Mesenchymal stem cell (in vitro differentiated cells and primary cell): ENCODE measurements at regions not wholly inside any gene's neighbourhood (a gene's known extent, or its start where the extent isn't known, plus 50 kb on each side); places are given as distances from the start of the nearest gene placed in this dataset.

Experiments
- DNase-seq: peaks from one replicate; pipeline ENCODE4 v3.0.0-alpha.2; 2013
- H2AFZ ChIP-seq: one replicate; pipeline ENCODE4 v1.6.1; 2013; ENCODE audit warnings: low read depth, mild to moderate bottlenecking, control low read depth, inconsistent platforms, low read length, moderate library complexity
- H2AK5ac ChIP-seq: 2 replicates; pipeline ENCODE4 v1.6.1; 2013; ENCODE audit warnings: low read length, moderate library complexity, mild to moderate bottlenecking, inconsistent platforms; ENCODE audit not compliant: severe bottlenecking
- H2BK120ac ChIP-seq: one replicate; pipeline ENCODE4 v1.6.1; 2013; ENCODE audit warnings: low read depth, mild to moderate bottlenecking, inconsistent platforms, low read length, moderate library complexity
- H2BK12ac ChIP-seq, 2 experiments: one replicate each; pipeline ENCODE4 v1.6.1; 2013; ENCODE audit warnings: inconsistent platforms in 2 of 2, low read length in 2 of 2, mild to moderate bottlenecking in 2 of 2, moderate library complexity in 2 of 2, control low read depth in 1 of 2
- H2BK15ac ChIP-seq: one replicate; pipeline ENCODE4 v1.6.1; 2013; ENCODE audit warnings: mild to moderate bottlenecking, low read depth, inconsistent platforms; ENCODE audit not compliant: poor library complexity, severe bottlenecking
- H2BK5ac ChIP-seq: 2 replicates; pipeline ENCODE4 v1.6.1; 2013; ENCODE audit warnings: low read depth, mild to moderate bottlenecking, low read length, control low read depth, inconsistent platforms; ENCODE audit not compliant: poor library complexity, severe bottlenecking
- H3K14ac ChIP-seq, 2 experiments: one replicate each; pipeline ENCODE4 v1.6.1; 2013; ENCODE audit warnings: inconsistent platforms in 2 of 2, low read length in 2 of 2, control low read depth in 1 of 2, mild to moderate bottlenecking in 1 of 2, moderate library complexity in 1 of 2
- H3K18ac ChIP-seq, 2 experiments: one replicate each; pipeline ENCODE4 v1.6.1; 2013; ENCODE audit warnings: inconsistent platforms in 2 of 2, low read length in 2 of 2, control low read depth in 1 of 2, low read depth in 1 of 2, mild to moderate bottlenecking in 1 of 2
- H3K23ac ChIP-seq, 2 experiments: one replicate each; pipeline ENCODE4 v1.6.1; 2013; ENCODE audit warnings: inconsistent platforms in 2 of 2, low read length in 2 of 2, mild to moderate bottlenecking in 2 of 2, moderate library complexity in 2 of 2, control low read depth in 1 of 2
- H3K27ac ChIP-seq: 2 replicates; pipeline ENCODE4 v1.5.1; 2013; ENCODE audit warnings: mild to moderate bottlenecking, moderate library complexity, low read length, control low read depth, inconsistent platforms; ENCODE audit not compliant: poor library complexity, severe bottlenecking
- H3K27me3 ChIP-seq, 2 experiments: 2 replicates each; pipeline versions ENCODE4 v1.6.1 to v1.7.0; 2013; ENCODE audit warnings: low read length in 2 of 2, mild to moderate bottlenecking in 2 of 2, moderate library complexity in 2 of 2, control low read depth in 1 of 2, inconsistent platforms in 1 of 2; ENCODE audit not compliant: control insufficient read depth in 1 of 2, insufficient read depth in 1 of 2
- H3K36me3 ChIP-seq, 2 experiments: 2 replicates each; pipeline versions ENCODE4 v1.6.1 to v1.7.0; 2013; ENCODE audit warnings: low read length in 2 of 2, control low read depth in 1 of 2, inconsistent platforms in 1 of 2, low read depth in 1 of 2, mild to moderate bottlenecking in 1 of 2; ENCODE audit not compliant: insufficient read depth in 2 of 2, control insufficient read depth in 1 of 2
- H3K4ac ChIP-seq, 2 experiments: one replicate each; pipeline ENCODE4 v1.6.1; 2013; ENCODE audit warnings: inconsistent platforms in 2 of 2, low read length in 2 of 2, mild to moderate bottlenecking in 2 of 2, moderate library complexity in 2 of 2, control low read depth in 1 of 2, low read depth in 1 of 2
- H3K4me1 ChIP-seq: 2 replicates; pipeline ENCODE4 v1.6.1; 2013; ENCODE audit warnings: low read depth, low read length, control low read depth; ENCODE audit not compliant: control insufficient read depth, insufficient read depth
- H3K4me2 ChIP-seq: 2 replicates; pipeline ENCODE4 v1.6.1; 2013; ENCODE audit warnings: low read length, mild to moderate bottlenecking, inconsistent platforms; ENCODE audit not compliant: poor library complexity, severe bottlenecking
- H3K4me3 ChIP-seq, 2 experiments: 2 replicates each; pipeline versions ENCODE4 v1.5.1 to v1.7.0; 2013; ENCODE audit warnings: low read length in 2 of 2, mild to moderate bottlenecking in 2 of 2, control low read depth in 1 of 2, low read depth in 1 of 2; ENCODE audit not compliant: insufficient read depth in 1 of 2
- H3K79me1 ChIP-seq: replicated peaks from 2 replicates; pipeline ENCODE4 v1.6.1; 2013; ENCODE audit warnings: mild to moderate bottlenecking, control low read depth, low read length, inconsistent platforms; ENCODE audit not compliant: poor library complexity, severe bottlenecking
- H3K9ac ChIP-seq: 2 replicates; pipeline ENCODE4 v1.7.0; 2013; ENCODE audit warnings: mild to moderate bottlenecking, low read length, moderate library complexity
- H3K9me3 ChIP-seq: 2 replicates; pipeline ENCODE4 v1.7.0; 2013; ENCODE audit warnings: mild to moderate bottlenecking, low read length; ENCODE audit not compliant: control insufficient read depth
- H4K8ac ChIP-seq: one replicate; pipeline ENCODE4 v1.6.1; 2013; ENCODE audit warnings: inconsistent platforms, mild to moderate bottlenecking, low read length, moderate library complexity
- H4K91ac ChIP-seq: one replicate; pipeline ENCODE4 v1.6.1; 2013; ENCODE audit warnings: mild to moderate bottlenecking, low read length, inconsistent platforms
- WGBS: methylation state at CpG from one replicate; pipeline ENCODE4 v1.1.7; 2013; ENCODE audit warnings: mixed read lengths; 5-methylcytosine and 5-hydroxymethylcytosine counted together

DNA sequence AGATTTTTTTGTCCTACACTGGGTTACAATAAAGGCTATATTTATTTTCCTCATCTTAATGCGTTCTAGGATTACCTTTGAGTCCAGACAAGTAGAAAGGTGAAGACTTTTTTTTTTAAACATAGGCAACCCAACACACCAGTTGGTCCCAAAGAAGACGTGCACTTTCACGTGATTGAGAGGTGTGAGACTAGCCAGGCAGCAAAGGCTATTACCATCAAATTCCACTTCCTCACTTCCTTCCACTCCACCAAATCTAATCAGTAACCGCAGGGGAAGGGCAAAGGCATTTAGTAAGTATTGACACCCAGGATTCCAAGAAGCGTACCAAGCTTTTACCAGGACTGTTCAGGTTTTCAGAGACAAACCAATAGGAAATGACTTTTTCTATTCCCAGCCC, 109.3 kb downstream of the APIP start:
- Histone ChIP-seq H2BK5ac (no peak overlapping the region), H3K14ac (no peak overlapping the region), H3K9me3 (no peaks in the 10 kb centered on the region), H3K9ac (no peak overlapping the region), H2BK15ac (no peak overlapping the region), H3K4me1 (no peaks in the 10 kb centered on the region), H4K8ac (no peak overlapping the region), H3K27ac (no peak overlapping the region), H2BK12ac (no peak overlapping the region), H3K27me3 (peaks cover 0 to 22% of the 10 kb centered on the region in 2 experiments), H3K4me2 (no peak overlapping the region), H3K4me3 (no peak overlapping the region), H2BK120ac (no peak overlapping the region), H3K79me1 (no peaks in the 10 kb centered on the region), H3K4ac (no peak overlapping the region), H3K23ac (no peak overlapping the region), H2AFZ (no peak overlapping the region), H3K36me3 (no peaks in the 10 kb centered on the region), H2AK5ac (no peak overlapping the region), H3K18ac (no peak overlapping the region), H4K91ac (no peak overlapping the region)
- no peak for DNase-seq
- WGBS, result 82% methylated on average over 5 of the region's 5 CpGs

GRCh38 chr11:34805937-34806336, 110.2 kb downstream of the APIP start:
- H3K27ac ChIP-seq, result no peak overlapping the region
- H3K4me2 ChIP-seq, result no peak overlapping the region
- H3K23ac ChIP-seq, result no peak overlapping the region
- H2BK120ac ChIP-seq, result no peak overlapping the region
- no peaks in the 10 kb centered on the region for H3K36me3 ChIP-seq
- H3K27me3 ChIP-seq, result peaks cover 0 to 23% of the 10 kb centered on the region in 2 experiments
- H2AFZ ChIP-seq, result no peak overlapping the region
- H3K9ac ChIP-seq, result no peak overlapping the region
- peak overlapping the region in 1 of 2 experiments; percentile 57 for H3K14ac ChIP-seq
- no peak overlapping the region for H2AK5ac ChIP-seq
- no peak overlapping the region for H2BK12ac ChIP-seq
- 93% methylated on average over 4 of the region's 4 CpGs for WGBS
- H2BK5ac ChIP-seq, result no peak overlapping the region
- H3K4me3 ChIP-seq, result no peak overlapping the region
- H3K4ac ChIP-seq, result no peak overlapping the region
- no peak overlapping the region for H4K8ac ChIP-seq
- no peaks in the 10 kb centered on the region for H3K4me1 ChIP-seq
- H3K9me3 ChIP-seq, result no peaks in the 10 kb centered on the region
- H4K91ac ChIP-seq, result no peak overlapping the region
- peak overlapping the region in 1 of 2 experiments; percentile 33 for H3K18ac ChIP-seq
- no peaks in the 10 kb centered on the region for H3K79me1 ChIP-seq
- H2BK15ac ChIP-seq, result no peak overlapping the region
- DNase-seq, result no peak

- Histone ChIP-seq H4K8ac (no peak overlapping the region), H2BK12ac (no peak overlapping the region), H3K18ac (no peak overlapping the region), H3K9ac (no peak overlapping the region), H3K14ac (no peak overlapping the region), H4K91ac (no peak overlapping the region), H3K4me3 (no peak overlapping the region), H3K4me1 (no peaks in the 10 kb centered on the region), H3K36me3 (no peaks in the 10 kb centered on the region), H2BK5ac (no peak overlapping the region), H2BK15ac (no peak overlapping the region), H3K79me1 (no peaks in the 10 kb centered on the region), H3K27ac (no peak overlapping the region), H3K9me3 (no peaks in the 10 kb centered on the region), H2AK5ac (no peak overlapping the region), H3K27me3 (peaks cover 0 to 9% of the 10 kb centered on the region in 2 experiments), H2BK120ac (no peak overlapping the region), H3K4me2 (no peak overlapping the region), H3K4ac (no peak overlapping the region), H2AFZ (no peak overlapping the region), H3K23ac (no peak overlapping the region)
- 98% methylated on average over 1 of the region's 1 CpG for WGBS
- DNase-seq, result no peak
Observed at GRCh38 chr11:34799848-34800247, 116.3 kb downstream of the APIP start.

GRCh38 chr11:34798985-34799384, 117.2 kb downstream of the APIP start:
- no peak overlapping the region for H3K23ac ChIP-seq
- H3K4me1 ChIP-seq, result no peaks in the 10 kb centered on the region
- DNase-seq, result no peak
- H3K36me3 ChIP-seq, result no peaks in the 10 kb centered on the region
- no peak overlapping the region for H2BK120ac ChIP-seq
- no peaks in the 10 kb centered on the region for H3K79me1 ChIP-seq
- no peak overlapping the region for H2BK5ac ChIP-seq
- no peak overlapping the region for H3K4me3 ChIP-seq
- no peak overlapping the region for H2AK5ac ChIP-seq
- H3K27ac ChIP-seq, result no peak overlapping the region
- peaks cover 0 to 14% of the 10 kb centered on the region in 2 experiments for H3K27me3 ChIP-seq
- H3K4ac ChIP-seq, result no peak overlapping the region
- no peak overlapping the region for H2AFZ ChIP-seq
- H3K14ac ChIP-seq, result no peak overlapping the region
- no peak overlapping the region for H4K91ac ChIP-seq
- H3K4me2 ChIP-seq, result no peak overlapping the region
- no peak overlapping the region for H3K18ac ChIP-seq
- H3K9ac ChIP-seq, result no peak overlapping the region
- H2BK15ac ChIP-seq, result no peak overlapping the region
- no peak overlapping the region for H2BK12ac ChIP-seq
- H4K8ac ChIP-seq, result no peak overlapping the region
- H3K9me3 ChIP-seq, result no peaks in the 10 kb centered on the region
